ENCODE measurements at regions not wholly inside any gene's neighbourhood (a gene's known extent, or its start where the extent isn't known, plus 50 kb on each side); places are given as distances from the start of the nearest gene placed in this dataset.

DNA sequence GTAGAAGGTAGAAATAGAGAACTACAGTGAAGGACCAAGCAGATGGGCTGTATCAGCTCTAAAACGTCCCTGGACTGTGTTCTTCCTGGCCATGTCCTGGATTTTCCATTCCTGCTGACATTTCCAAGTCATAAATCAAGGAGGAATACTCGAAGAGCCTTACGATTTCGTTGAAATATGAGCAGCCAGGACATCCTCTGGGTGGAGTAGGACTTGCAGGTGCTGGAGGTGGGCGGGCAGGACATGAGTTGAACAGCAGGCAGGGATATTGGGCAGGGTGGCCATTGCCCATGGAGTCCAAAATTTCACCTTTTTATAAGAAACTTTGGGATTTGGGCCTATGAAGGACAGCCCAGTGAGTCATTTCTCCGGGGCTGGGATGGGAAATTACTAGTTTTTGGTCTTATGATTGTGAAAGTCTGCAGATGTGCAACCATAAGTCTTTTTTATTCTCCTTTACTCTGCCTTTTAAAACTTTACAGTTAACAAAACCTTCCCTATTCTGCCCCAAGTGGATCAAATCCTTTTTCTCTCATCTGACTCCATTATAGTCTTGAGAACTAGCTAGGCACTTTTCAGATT lies 88.8 kb downstream of the TMX1 start:
- Histone ChIP-seq H3K4me3 (no peak overlapping the region), H3K9me3 (replicated peaks) (no peaks in the 10 kb centered on the region), H3K4me1 (peaks cover 37% of the 10 kb centered on the region), H3K27me3 (ENCODE audit: low read depth) (no peaks in the 10 kb centered on the region), H3K36me3 (no peaks in the 10 kb centered on the region), H3K27ac (replicated peaks) (peak overlapping the region; percentile 75)
- DNase-seq: no peak
- TF ChIP-seq, protein P1, sequence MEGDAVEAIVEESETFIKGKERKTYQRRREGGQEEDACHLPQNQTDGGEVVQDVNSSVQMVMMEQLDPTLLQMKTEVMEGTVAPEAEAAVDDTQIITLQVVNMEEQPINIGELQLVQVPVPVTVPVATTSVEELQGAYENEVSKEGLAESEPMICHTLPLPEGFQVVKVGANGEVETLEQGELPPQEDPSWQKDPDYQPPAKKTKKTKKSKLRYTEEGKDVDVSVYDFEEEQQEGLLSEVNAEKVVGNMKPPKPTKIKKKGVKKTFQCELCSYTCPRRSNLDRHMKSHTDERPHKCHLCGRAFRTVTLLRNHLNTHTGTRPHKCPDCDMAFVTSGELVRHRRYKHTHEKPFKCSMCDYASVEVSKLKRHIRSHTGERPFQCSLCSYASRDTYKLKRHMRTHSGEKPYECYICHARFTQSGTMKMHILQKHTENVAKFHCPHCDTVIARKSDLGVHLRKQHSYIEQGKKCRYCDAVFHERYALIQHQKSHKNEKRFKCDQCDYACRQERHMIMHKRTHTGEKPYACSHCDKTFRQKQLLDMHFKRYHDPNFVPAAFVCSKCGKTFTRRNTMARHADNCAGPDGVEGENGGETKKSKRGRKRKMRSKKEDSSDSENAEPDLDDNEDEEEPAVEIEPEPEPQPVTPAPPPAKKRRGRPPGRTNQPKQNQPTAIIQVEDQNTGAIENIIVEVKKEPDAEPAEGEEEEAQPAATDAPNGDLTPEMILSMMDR (IDR thresholded peaks at IDR 0.05; ENCODE audit: borderline replicate concordance): no peak
- intact Hi-C loops (cut with micrococcal nuclease): no loop called here

DNA sequence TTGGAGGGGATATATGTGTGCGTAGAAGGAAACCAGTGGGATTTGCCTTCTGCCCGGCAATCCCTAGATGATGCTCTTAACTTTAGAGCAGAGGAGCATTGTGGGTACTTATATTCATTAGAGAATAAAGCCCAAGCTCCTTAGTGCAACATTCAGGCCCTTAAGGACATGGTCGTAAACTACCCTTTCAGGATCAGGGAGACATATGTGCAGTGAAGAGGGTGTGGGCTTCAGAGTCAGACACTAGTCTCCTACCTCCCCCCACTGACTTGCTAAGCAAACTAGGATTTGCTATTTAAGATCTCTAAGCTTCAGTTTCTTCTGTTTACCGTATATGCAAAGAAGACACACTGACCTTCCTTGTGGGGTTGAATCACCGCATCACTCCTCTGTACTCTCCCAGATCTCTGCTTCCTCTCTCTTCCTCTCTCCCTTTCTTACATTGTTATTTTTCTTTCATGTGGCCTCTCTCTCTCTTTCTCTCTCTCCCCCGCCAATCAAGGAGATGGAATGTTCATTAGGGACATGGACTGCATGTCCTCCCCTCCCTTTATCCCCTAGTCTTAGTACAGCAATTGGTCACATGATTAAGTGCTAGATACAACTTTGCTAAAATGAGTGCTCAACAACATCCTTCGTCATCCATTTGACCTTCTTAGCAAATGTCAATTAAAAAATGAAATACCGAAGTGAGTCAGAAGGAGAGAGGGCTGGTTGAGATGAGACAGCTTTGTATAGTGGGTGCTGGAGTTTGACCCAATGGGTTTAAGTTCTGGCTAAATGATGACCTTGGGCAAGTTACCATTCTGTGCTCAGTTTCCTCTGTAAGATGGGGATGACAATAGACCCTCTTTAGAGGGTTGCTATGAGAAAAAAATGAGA lies 91.7 kb downstream of the TMX1 start:
- H3K27me3 ChIP-seq (ENCODE audit: low read depth): no peaks in the 10 kb centered on the region
- H3K4me3 ChIP-seq: no peak overlapping the region
- H3K27ac ChIP-seq (replicated peaks): no peak overlapping the region
- peaks cover 58% of the 10 kb centered on the region for H3K4me1 ChIP-seq
- no peaks in the 10 kb centered on the region for H3K36me3 ChIP-seq
- TF ChIP-seq, protein P1 (IDR thresholded peaks at IDR 0.05; ENCODE audit: borderline replicate concordance): no peak
- intact Hi-C loops (cut with micrococcal nuclease): no loop called here
- H3K9me3 ChIP-seq (replicated peaks): no peaks in the 10 kb centered on the region
- DNase-seq: no peak

DNA sequence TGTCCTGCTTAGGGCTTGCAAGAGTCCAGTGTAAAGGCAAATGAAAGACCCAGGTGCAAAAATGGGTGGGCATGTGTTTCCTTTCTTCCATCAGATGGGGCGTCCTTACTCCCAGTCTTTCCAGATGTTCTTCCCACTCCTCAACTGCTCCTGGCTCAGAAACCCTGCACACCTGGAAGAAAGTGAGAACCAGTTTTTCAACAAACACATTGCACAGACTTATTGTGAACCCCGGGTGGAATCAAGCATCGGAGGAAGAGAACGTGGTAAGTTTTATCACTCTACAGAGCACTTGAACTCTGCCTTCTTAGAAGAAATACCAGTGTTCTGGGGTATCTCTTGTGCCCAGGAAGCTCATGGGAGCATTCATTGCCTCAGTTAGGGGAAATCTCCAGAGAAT lies 93.3 kb downstream of the TMX1 start:
- Histone ChIP-seq H3K4me1 (peaks cover 42% of the 10 kb centered on the region), H3K27ac (replicated peaks) (peak overlapping the region; percentile 67), H3K9me3 (replicated peaks) (no peaks in the 10 kb centered on the region), H3K4me3 (no peak overlapping the region), H3K27me3 (ENCODE audit: low read depth) (no peaks in the 10 kb centered on the region), H3K36me3 (no peaks in the 10 kb centered on the region)
- TF ChIP-seq, protein P1 (IDR thresholded peaks at IDR 0.05; ENCODE audit: borderline replicate concordance): no peak
- no peak for DNase-seq
- intact Hi-C loops (cut with micrococcal nuclease): no loop called here

DNA sequence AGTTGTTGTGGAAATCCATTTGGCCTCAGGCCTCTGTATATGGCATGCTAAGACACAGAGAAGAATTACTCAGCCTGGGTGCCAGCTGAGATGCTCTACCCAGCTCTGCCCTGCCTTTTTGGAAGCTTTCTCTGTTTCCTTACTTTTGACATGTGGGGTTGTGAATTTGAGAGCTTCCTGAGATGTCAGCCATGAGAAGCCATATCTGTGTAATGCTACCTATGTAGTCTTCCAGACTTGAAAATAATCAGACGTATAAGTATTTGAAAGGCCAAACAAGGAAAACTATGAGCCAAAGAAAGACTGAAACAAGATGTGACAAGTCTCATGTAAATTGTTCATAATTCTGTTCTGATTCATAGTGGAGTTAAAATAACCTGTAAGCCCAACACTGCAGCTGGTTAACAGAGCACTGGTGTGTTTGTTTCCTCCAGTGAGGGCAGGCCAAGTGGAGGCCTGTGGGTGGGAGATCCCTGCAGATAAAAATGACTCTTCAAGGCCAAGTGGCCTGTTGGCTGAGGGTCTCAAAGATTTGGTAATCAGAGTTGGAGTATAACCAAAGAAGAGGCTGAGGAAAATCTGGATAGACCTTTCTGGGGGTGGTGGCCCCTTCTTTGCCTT lies 94.0 kb downstream of the TMX1 start:
- Histone ChIP-seq H3K4me3 (no peak overlapping the region), H3K27me3 (ENCODE audit: low read depth) (no peaks in the 10 kb centered on the region), H3K36me3 (no peaks in the 10 kb centered on the region), H3K9me3 (replicated peaks) (no peaks in the 10 kb centered on the region), H3K4me1 (peaks cover 36% of the 10 kb centered on the region), H3K27ac (replicated peaks) (peak overlapping the region; percentile 67)
- TF ChIP-seq, protein P1 (IDR thresholded peaks at IDR 0.05; ENCODE audit: borderline replicate concordance): no peak
- intact Hi-C loops (cut with micrococcal nuclease): no loop called here
- peak; percentile 22 for DNase-seq

DNA sequence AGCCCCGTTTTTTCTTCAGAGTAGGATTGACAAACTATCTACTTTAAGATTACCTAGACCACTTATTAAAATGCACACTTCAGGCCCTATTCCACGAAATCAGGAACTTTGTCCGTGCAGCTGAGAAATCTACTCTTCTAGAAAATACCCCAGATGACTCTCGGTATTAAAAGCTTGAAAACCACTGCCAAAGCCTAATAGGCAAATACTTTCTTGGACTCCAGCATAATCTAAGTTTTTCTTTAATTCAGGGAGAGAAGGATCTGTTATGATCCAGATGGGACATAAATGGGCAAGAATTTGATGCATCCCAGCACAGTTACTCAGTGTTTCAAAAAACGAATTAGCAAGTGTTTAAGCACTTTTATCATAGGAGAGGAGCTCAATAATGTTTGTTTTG lies 94.5 kb downstream of the TMX1 start:
- TF ChIP-seq, protein P1 (IDR thresholded peaks at IDR 0.05; ENCODE audit: borderline replicate concordance): no peak
- Histone ChIP-seq H3K27me3 (ENCODE audit: low read depth) (no peaks in the 10 kb centered on the region), H3K36me3 (no peaks in the 10 kb centered on the region), H3K4me3 (no peak overlapping the region), H3K4me1 (peaks cover 36% of the 10 kb centered on the region), H3K9me3 (replicated peaks) (no peaks in the 10 kb centered on the region), H3K27ac (replicated peaks) (peak overlapping the region; percentile 67)
- DNase-seq: no peak
- intact Hi-C loops (cut with micrococcal nuclease): no loop called here

Data from left ventricle myocardium inferior (tissue), 1 donor.